CD14-positive monocyte (primary cell): ENCODE measurements at regions not wholly inside any gene's neighbourhood (a gene's known extent, or its start where the extent isn't known, plus 50 kb on each side); places are given as distances from the start of the nearest gene placed in this dataset.
"Not testable (repeated sequence)": the region's sequence is repeated elsewhere in the genome, so short reads cannot be mapped to it uniquely, and the experiment has no call there.

Experiments
- DNase-seq, 3 donors: peaks; one replicate each; pipeline ENCODE4 v3.0.0-alpha.2; 2011 to 2022
- H2AFZ ChIP-seq: 2 replicates; pipeline ENCODE4 v1.6.0; 2012; ENCODE audit warnings: mild to moderate bottlenecking, low read depth, low read length, inconsistent platforms; ENCODE audit not compliant: insufficient read depth, poor library complexity, severe bottlenecking
- H3K27ac ChIP-seq, 2 donors: 1 replicate in 1 of 2; 2 replicates in 1 of 2; pipeline ENCODE4 v1.5.1; 2012 to 2013; ENCODE audit warnings: low read length in 2 of 2, control low read depth in 1 of 2, inconsistent platforms in 1 of 2, low read depth in 1 of 2, mild to moderate bottlenecking in 1 of 2
- H3K27me3 ChIP-seq, 2 donors: one replicate each; pipeline versions ENCODE4 v1.6.0 to v1.6.1; 2011 to 2013; ENCODE audit warnings: low read length in 2 of 2; ENCODE audit not compliant: control insufficient read depth in 2 of 2, insufficient read depth in 2 of 2
- H3K36me3 ChIP-seq, 2 donors: replicated peaks in 1 of 2; 1 replicate in 1 of 2; 2 replicates in 1 of 2; pipeline versions ENCODE4 v1.5.1 to v1.6.1; 2012 to 2013; ENCODE audit warnings: low read length in 2 of 2, control low read depth in 1 of 2, inconsistent platforms in 1 of 2, mild to moderate bottlenecking in 1 of 2; ENCODE audit not compliant: insufficient read depth in 2 of 2, control insufficient read depth in 1 of 2
- H3K4me1 ChIP-seq, 2 donors: 1 replicate in 1 of 2; 2 replicates in 1 of 2; pipeline versions ENCODE4 v1.5.1 to v1.6.1; 2012 to 2013; ENCODE audit warnings: low read length in 2 of 2, control low read depth in 1 of 2, inconsistent platforms in 1 of 2, mild to moderate bottlenecking in 1 of 2, moderate library complexity in 1 of 2; ENCODE audit not compliant: insufficient read depth in 2 of 2, control insufficient read depth in 1 of 2
- H3K4me2 ChIP-seq: replicated peaks from 2 replicates; pipeline ENCODE3; 2012; ENCODE audit warnings: low read length, moderate library complexity, mild to moderate bottlenecking; ENCODE audit not compliant: poor library complexity, severe bottlenecking; ENCODE audit errors: extremely low read depth
- H3K4me3 ChIP-seq, 3 experiments: fragments of 200-600 bp in 1 of 3; sonication (generic) in 1 of 3; replicated peaks in 1 of 3; 1 replicate in 2 of 3; 2 replicates in 1 of 3; pipeline ENCODE4 v1.5.1; 2011 to 2013; ENCODE audit warnings: low read length in 3 of 3, mild to moderate bottlenecking in 3 of 3, control low read depth in 2 of 3, low read depth in 2 of 3, inconsistent platforms in 1 of 3, moderate library complexity in 1 of 3
- H3K79me2 ChIP-seq: 2 replicates; pipeline ENCODE4 v1.6.0; 2012; ENCODE audit warnings: mild to moderate bottlenecking, control low read depth, inconsistent platforms, low read length, moderate library complexity; ENCODE audit not compliant: insufficient read depth
- H3K9ac ChIP-seq: 2 replicates; pipeline ENCODE4 v1.6.0; 2017; ENCODE audit warnings: low read length, mild to moderate bottlenecking; ENCODE audit not compliant: insufficient read depth, poor library complexity, severe bottlenecking
- H3K9me3 ChIP-seq, 2 donors: replicated peaks in 1 of 2; 1 replicate in 1 of 2; 2 replicates in 1 of 2; pipeline versions ENCODE4 v1.5.1 to v1.6.1; 2012 to 2013; ENCODE audit warnings: low read length in 2 of 2, control low read depth in 1 of 2; ENCODE audit not compliant: control insufficient read depth in 1 of 2, insufficient read depth in 1 of 2
- H4K20me1 ChIP-seq: 2 replicates; pipeline ENCODE4 v1.6.0; 2012; ENCODE audit warnings: mild to moderate bottlenecking, low read length, control low read depth, moderate library complexity; ENCODE audit not compliant: insufficient read depth
- H3K27ac Mint-ChIP-seq, 7 donors: one replicate each; pipeline ENCODE4 v1.8.0; 2020; ENCODE audit warnings: mild to moderate bottlenecking in 7 of 7, mixed read lengths in 7 of 7, moderate library complexity in 6 of 7, inconsistent platforms in 2 of 7
- H3K27me3 Mint-ChIP-seq, 3 donors: one replicate each; pipeline ENCODE4 v1.8.0; 2021 to 2022; ENCODE audit warnings: low read depth in 3 of 3, mild to moderate bottlenecking in 3 of 3, mixed read lengths in 3 of 3, moderate library complexity in 3 of 3, inconsistent platforms in 1 of 3
- H3K36me3 Mint-ChIP-seq, 2 donors: one replicate each; pipeline ENCODE4 v1.8.0; 2020; ENCODE audit warnings: mixed read lengths in 2 of 2, inconsistent platforms in 1 of 2, mild to moderate bottlenecking in 1 of 2
- H3K4me1 Mint-ChIP-seq: one replicate; pipeline ENCODE4 v1.8.0; 2020; ENCODE audit warnings: mild to moderate bottlenecking, mixed read lengths
- H3K4me3 Mint-ChIP-seq, 2 donors: one replicate each; pipeline ENCODE4 v1.8.0; 2020; ENCODE audit warnings: mild to moderate bottlenecking in 2 of 2, mixed read lengths in 2 of 2, moderate library complexity in 1 of 2
- H3K9me3 Mint-ChIP-seq, 7 donors: one replicate each; pipeline ENCODE4 v1.8.0; 2020 to 2022; ENCODE audit warnings: mixed read lengths in 7 of 7, mild to moderate bottlenecking in 6 of 7, moderate library complexity in 6 of 7, inconsistent platforms in 2 of 7
- CTCF ChIP-seq: fragments of 200-600 bp; IDR thresholded peaks from one replicate; pipeline ENCODE4 v1.8.0; 2022; ENCODE audit warnings: antibody characterized with exemption, mild to moderate bottlenecking
- WGBS: methylation state at CpG from one replicate; pipeline ENCODE4 v1.1.5; 2013; ENCODE audit warnings: missing lambda C conversion rate; ENCODE audit not compliant: insufficient coverage; 5-methylcytosine and 5-hydroxymethylcytosine counted together
- intact Hi-C, 2 donors: fragments of 100-400 bp; cut with micrococcal nuclease; formaldehyde crosslinking; loops; one replicate each; pipeline versions ENCODE4 v1.15.0 to v1.15.1; 2023

- H3K4me2 ChIP-seq: no peak overlapping the region
- no CpG with 5 or more reads among the region's 3 CpGs for WGBS
- Mint-ChIP-seq H3K36me3 (no peaks in the 10 kb centered on the region), H3K4me1 (no peaks in the 10 kb centered on the region), H3K27ac (no peak overlapping the region), H3K4me3 (no peak overlapping the region), H3K27me3 (peaks cover 0 to 2% (median 2%) of the 10 kb centered on the region in 3 donors), H3K9me3 (peaks cover 1 to 11% (median 8%) of the 10 kb centered on the region in 7 donors)
- H3K27ac ChIP-seq: no peak overlapping the region
- no peak for TF ChIP-seq CTCF
- no peaks in the 10 kb centered on the region for H3K36me3 ChIP-seq
- H3K27me3 ChIP-seq: no peaks in the 10 kb centered on the region
- no peaks in the 10 kb centered on the region for H4K20me1 ChIP-seq
- H3K9me3 ChIP-seq: no peaks in the 10 kb centered on the region
- intact Hi-C loops: no loop called here
- DNase-seq: no peak
- no peak overlapping the region for H2AFZ ChIP-seq
- H3K9ac ChIP-seq: no peak overlapping the region
- no peaks in the 10 kb centered on the region for H3K4me1 ChIP-seq
- no peaks in the 10 kb centered on the region for H3K79me2 ChIP-seq
- H3K4me3 ChIP-seq: no peak overlapping the region
Observed at GRCh38 chr1:187848321-187848720, 1019.6 kb downstream of the PLA2G4A start.

- H3K4me2 ChIP-seq, H3K36me3 ChIP-seq, H3K9ac ChIP-seq, intact Hi-C loops, H3K27me3 Mint-ChIP-seq, H3K79me2 ChIP-seq, H3K4me1 ChIP-seq, H3K27me3 ChIP-seq, H3K4me3 Mint-ChIP-seq, H3K9me3 ChIP-seq, H3K27ac Mint-ChIP-seq, H3K4me3 ChIP-seq, H2AFZ ChIP-seq, DNase-seq, H3K4me1 Mint-ChIP-seq, H4K20me1 ChIP-seq, H3K27ac ChIP-seq, H3K36me3 Mint-ChIP-seq: not testable (repeated sequence)
- peaks cover 2 to 14% (median 9%) of the 10 kb centered on the region in 7 donors for H3K9me3 Mint-ChIP-seq
- WGBS: 95% methylated on average over 26 of the region's 26 CpGs
Observed at GRCh38 chr1:187850146-187850545, 1021.4 kb downstream of the PLA2G4A start.
